Activated naive CD4-positive, alpha-beta T cell treated with anti-CD3 and anti-CD28 coated beads for 36 hours (primary cell): ENCODE measurements at regions not wholly inside any gene's neighbourhood (a gene's known extent, or its start where the extent isn't known, plus 50 kb on each side); places are given as distances from the start of the nearest gene placed in this dataset.

Source experiments
- CTCF ChIA-PET: fragments of 350-600 bp; sonication (Branson Sonifier 250); formaldehyde crosslinking; loops from one replicate; lab custom pipeline; 2021; ENCODE audit warnings: antibody characterized with exemption; lab: Charles Lee
- DNase-seq: peaks from one replicate; pipeline ENCODE4 v3.0.0-alpha.2; 2020
- H3K27ac Mint-ChIP-seq: one replicate; pipeline ENCODE4 v1.8.0; 2021; ENCODE audit warnings: mild to moderate bottlenecking, mixed read lengths
- H3K27me3 Mint-ChIP-seq: one replicate; pipeline ENCODE4 v1.8.0; 2021; ENCODE audit warnings: low read depth, mixed read lengths
- H3K36me3 Mint-ChIP-seq: one replicate; pipeline ENCODE4 v1.8.0; 2021; ENCODE audit warnings: low read depth, mixed read lengths
- H3K4me1 Mint-ChIP-seq: one replicate; pipeline ENCODE4 v1.8.0; 2021; ENCODE audit warnings: low read depth, mixed read lengths
- H3K4me3 Mint-ChIP-seq: one replicate; pipeline ENCODE4 v1.8.0; 2021; ENCODE audit warnings: mild to moderate bottlenecking, moderate library complexity, mixed read lengths
- H3K9me3 Mint-ChIP-seq: one replicate; pipeline ENCODE4 v1.8.0; 2021; ENCODE audit warnings: mixed read lengths
- intact Hi-C: fragments of 100-400 bp; cut with micrococcal nuclease; formaldehyde crosslinking; loops from one replicate; pipeline ENCODE4 v1.15.1; 2023

- DNase-seq = no peak
- no peak overlapping the region for H3K27ac Mint-ChIP-seq
- peaks cover 8% of the 10 kb centered on the region for H3K9me3 Mint-ChIP-seq
- H3K4me3 Mint-ChIP-seq = no peak overlapping the region
- intact Hi-C loops = no loop called here
- no peaks in the 10 kb centered on the region for H3K36me3 Mint-ChIP-seq
- no peaks in the 10 kb centered on the region for H3K4me1 Mint-ChIP-seq
- no peaks in the 10 kb centered on the region for H3K27me3 Mint-ChIP-seq
- CTCF ChIA-PET = no interaction called here
Measured at GRCh38 chr5:165296401-165297130, 1791.1 kb downstream of the MAT2B start.

DNA sequence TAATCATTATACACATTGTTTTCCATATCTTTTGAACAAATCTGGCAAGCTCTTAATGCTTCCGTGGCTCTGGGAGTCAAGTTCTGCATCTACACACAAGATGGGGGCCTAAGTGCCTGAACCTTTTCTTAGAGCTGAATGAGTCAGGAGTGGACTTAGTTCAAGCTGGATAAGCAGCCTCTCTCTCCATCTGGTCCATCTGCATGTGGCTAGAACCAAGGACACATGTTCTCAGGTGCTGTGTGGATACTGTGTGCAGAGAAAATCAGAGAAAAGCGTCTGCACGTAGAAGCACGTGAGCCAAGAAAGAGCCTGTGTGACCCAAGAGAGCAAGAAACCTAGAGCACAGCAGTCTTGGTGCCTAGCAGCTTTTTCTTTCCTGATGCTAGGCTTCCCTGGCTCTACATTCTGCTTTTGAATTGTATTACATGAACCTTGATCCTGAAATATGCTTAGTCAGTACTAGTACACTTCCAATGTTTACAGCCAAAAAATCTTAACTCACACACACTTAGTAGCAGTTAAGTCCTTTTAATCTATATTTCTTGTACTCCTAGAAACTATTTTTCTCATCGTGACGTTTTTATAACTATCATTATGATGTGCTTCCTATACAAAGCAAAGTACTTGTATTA lies 1798.9 kb downstream of the MAT2B start:
- H3K9me3 Mint-ChIP-seq = peaks cover 9% of the 10 kb centered on the region
- no peak for DNase-seq
- no peaks in the 10 kb centered on the region for H3K4me1 Mint-ChIP-seq
- H3K4me3 Mint-ChIP-seq = no peak overlapping the region
- CTCF ChIA-PET = interaction anchor here (0.6 kb wide), 1 partner anchor 203 kb away, joined by 3 read pairs; no protein-coding TSS in a partner anchor
- H3K27me3 Mint-ChIP-seq = no peaks in the 10 kb centered on the region
- no peaks in the 10 kb centered on the region for H3K36me3 Mint-ChIP-seq
- H3K27ac Mint-ChIP-seq = no peak overlapping the region
- intact Hi-C loops = no loop called here

GRCh38 chr5:165305596-165305995 lies 1800.2 kb downstream of the MAT2B start:
- CTCF ChIA-PET = no interaction called here
- no peak overlapping the region for H3K4me3 Mint-ChIP-seq
- no peaks in the 10 kb centered on the region for H3K4me1 Mint-ChIP-seq
- intact Hi-C loops = no loop called here
- H3K36me3 Mint-ChIP-seq = no peaks in the 10 kb centered on the region
- peaks cover 9% of the 10 kb centered on the region for H3K9me3 Mint-ChIP-seq
- no peak for DNase-seq
- H3K27ac Mint-ChIP-seq = no peak overlapping the region
- H3K27me3 Mint-ChIP-seq = no peaks in the 10 kb centered on the region

DNA sequence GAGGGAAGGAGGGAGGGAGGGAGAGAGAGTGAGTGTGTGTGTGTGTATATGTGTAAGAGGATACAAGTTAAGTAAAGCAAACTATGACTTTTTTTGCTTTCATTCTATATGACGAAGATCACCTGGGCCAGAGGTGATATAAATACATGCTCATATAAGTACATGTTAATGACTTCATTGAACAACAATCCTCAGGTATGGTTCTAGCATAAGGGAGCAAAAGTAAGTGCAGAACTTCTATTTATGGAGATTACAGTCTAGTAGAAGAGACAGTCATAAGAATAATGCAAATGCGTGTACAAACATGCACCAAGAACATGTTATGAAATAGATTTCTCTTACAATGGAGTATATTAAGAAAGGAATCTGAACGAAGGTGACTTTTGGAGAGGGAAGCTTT lies 1804.0 kb downstream of the MAT2B start:
- intact Hi-C loops = no loop called here
- no peak overlapping the region for H3K27ac Mint-ChIP-seq
- peaks cover 4% of the 10 kb centered on the region for H3K9me3 Mint-ChIP-seq
- H3K4me1 Mint-ChIP-seq = no peaks in the 10 kb centered on the region
- H3K27me3 Mint-ChIP-seq = no peaks in the 10 kb centered on the region
- H3K36me3 Mint-ChIP-seq = no peaks in the 10 kb centered on the region
- H3K4me3 Mint-ChIP-seq = no peak overlapping the region
- CTCF ChIA-PET = no interaction called here
- DNase-seq = no peak

- intact Hi-C loops = no loop called here
- Mint-ChIP-seq H3K4me1 (no peaks in the 10 kb centered on the region), H3K4me3 (no peak overlapping the region), H3K9me3 (peaks cover 4% of the 10 kb centered on the region), H3K36me3 (no peaks in the 10 kb centered on the region), H3K27ac (no peak overlapping the region), H3K27me3 (no peaks in the 10 kb centered on the region)
- CTCF ChIA-PET = no interaction called here
- no peak for DNase-seq
Measured at GRCh38 chr5:165310031-165310430, 1804.6 kb downstream of the MAT2B start.

DNA sequence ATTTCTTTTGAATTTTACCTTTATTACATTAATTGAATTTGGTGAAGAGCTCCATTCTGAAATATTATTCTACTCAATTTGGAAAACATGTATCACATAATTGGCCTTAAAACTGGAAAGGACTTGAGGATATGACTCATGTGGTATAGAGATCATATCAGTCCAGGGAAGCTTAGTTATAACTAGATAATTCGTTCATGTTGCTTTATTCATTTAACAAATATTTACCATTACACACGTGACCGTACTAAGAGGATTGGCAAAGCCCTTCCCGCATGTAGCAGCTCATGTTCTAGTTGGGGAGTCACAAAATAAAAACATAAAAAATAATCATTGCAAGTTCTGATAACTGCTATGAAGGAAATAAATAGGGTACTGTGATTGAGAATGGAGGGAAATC lies 1816.5 kb downstream of the MAT2B start:
- no peak for DNase-seq
- intact Hi-C loops = no loop called here
- H3K27me3 Mint-ChIP-seq = no peaks in the 10 kb centered on the region
- H3K36me3 Mint-ChIP-seq = no peaks in the 10 kb centered on the region
- CTCF ChIA-PET = interaction anchor here (0.7 kb wide), 1 partner anchor 1830 kb away, joined by 3 read pairs; no protein-coding TSS in a partner anchor
- H3K27ac Mint-ChIP-seq = no peak overlapping the region
- H3K4me1 Mint-ChIP-seq = no peaks in the 10 kb centered on the region
- H3K9me3 Mint-ChIP-seq = peaks cover 11% of the 10 kb centered on the region
- H3K4me3 Mint-ChIP-seq = no peak overlapping the region

GRCh38 chr5:165325221-165325620 lies 1819.8 kb downstream of the MAT2B start:
- no peak for DNase-seq
- no peaks in the 10 kb centered on the region for H3K4me1 Mint-ChIP-seq
- CTCF ChIA-PET = no interaction called here
- H3K27ac Mint-ChIP-seq = no peak overlapping the region
- H3K36me3 Mint-ChIP-seq = no peaks in the 10 kb centered on the region
- H3K27me3 Mint-ChIP-seq = no peaks in the 10 kb centered on the region
- peaks cover 2% of the 10 kb centered on the region for H3K9me3 Mint-ChIP-seq
- intact Hi-C loops = no loop called here
- H3K4me3 Mint-ChIP-seq = no peak overlapping the region

DNA sequence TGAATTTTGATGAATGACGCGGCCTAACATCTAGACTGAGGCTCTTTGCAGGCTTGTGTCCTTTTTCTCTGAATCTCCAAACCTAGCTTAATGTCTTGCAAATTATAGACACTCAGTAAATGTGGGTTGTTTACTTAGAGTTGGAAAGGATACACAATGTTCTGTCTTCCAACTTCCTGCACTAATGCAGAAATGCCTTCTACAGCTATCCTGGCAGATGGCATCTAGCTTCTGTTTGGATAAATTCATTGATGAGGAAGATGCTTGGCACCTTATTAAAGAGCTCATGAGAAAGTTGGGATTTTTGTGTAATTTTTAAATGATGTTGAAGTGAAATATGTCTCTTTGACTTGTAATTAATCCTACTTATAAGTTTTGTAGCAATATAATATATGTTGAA lies 1822.2 kb downstream of the MAT2B start:
- CTCF ChIA-PET = no interaction called here
- DNase-seq = no peak
- no peaks in the 10 kb centered on the region for H3K27me3 Mint-ChIP-seq
- H3K4me1 Mint-ChIP-seq = no peaks in the 10 kb centered on the region
- H3K27ac Mint-ChIP-seq = no peak overlapping the region
- H3K36me3 Mint-ChIP-seq = no peaks in the 10 kb centered on the region
- peaks cover 2% of the 10 kb centered on the region for H3K9me3 Mint-ChIP-seq
- no peak overlapping the region for H3K4me3 Mint-ChIP-seq
- intact Hi-C loops = no loop called here

DNA sequence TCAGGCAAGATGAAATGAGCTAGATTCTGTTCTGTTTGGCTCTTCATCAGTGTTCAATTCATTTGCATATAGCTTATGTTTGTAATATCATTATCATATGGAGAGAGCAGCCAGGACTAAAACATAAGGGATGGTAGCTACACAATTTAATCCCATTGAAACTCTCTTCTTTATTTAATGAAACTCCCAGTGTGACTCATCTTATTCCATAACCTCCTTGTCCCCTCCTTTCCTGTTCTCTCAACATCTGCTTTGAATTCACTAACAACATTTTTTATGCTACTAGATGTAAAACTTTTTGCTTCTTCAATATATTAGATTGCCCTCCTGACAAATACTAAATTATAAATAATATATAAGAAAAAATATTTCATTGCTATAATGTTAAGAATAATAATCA lies 1823.4 kb downstream of the MAT2B start:
- intact Hi-C loops = no loop called here
- Mint-ChIP-seq H3K27me3 (no peaks in the 10 kb centered on the region), H3K9me3 (peaks cover 6% of the 10 kb centered on the region), H3K36me3 (no peaks in the 10 kb centered on the region), H3K27ac (no peak overlapping the region), H3K4me3 (no peak overlapping the region), H3K4me1 (no peaks in the 10 kb centered on the region)
- CTCF ChIA-PET = no interaction called here
- DNase-seq = no peak

GRCh38 chr5:165333623-165334022 lies 1828.2 kb downstream of the MAT2B start:
- no peak overlapping the region for H3K4me3 Mint-ChIP-seq
- H3K27ac Mint-ChIP-seq = no peak overlapping the region
- H3K9me3 Mint-ChIP-seq = peaks cover 6% of the 10 kb centered on the region
- H3K36me3 Mint-ChIP-seq = no peaks in the 10 kb centered on the region
- no peak for DNase-seq
- intact Hi-C loops = no loop called here
- H3K4me1 Mint-ChIP-seq = no peaks in the 10 kb centered on the region
- CTCF ChIA-PET = no interaction called here
- no peaks in the 10 kb centered on the region for H3K27me3 Mint-ChIP-seq

DNA sequence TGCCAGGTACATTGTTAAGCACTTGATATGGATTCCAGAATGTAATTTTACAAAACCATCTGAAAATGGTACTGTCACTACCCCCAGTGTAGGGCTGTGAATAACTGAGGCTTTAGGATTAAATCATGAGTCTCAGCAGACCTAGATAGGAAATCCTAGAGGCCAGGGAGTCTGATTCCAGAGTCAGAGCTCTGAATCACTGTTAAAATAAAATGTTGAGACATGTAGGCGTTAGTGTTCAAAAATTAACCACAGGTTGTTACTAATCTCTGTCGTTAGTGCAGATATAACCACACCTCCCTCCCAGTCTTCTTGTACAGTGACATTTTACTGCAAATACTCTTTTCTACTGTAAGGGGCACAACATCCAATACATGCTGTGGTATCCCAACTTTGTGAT lies 1828.8 kb downstream of the MAT2B start:
- Mint-ChIP-seq H3K4me3 (no peak overlapping the region), H3K36me3 (no peaks in the 10 kb centered on the region), H3K9me3 (peaks cover 4% of the 10 kb centered on the region), H3K27me3 (no peaks in the 10 kb centered on the region), H3K4me1 (no peaks in the 10 kb centered on the region), H3K27ac (no peak overlapping the region)
- intact Hi-C loops = no loop called here
- no peak for DNase-seq
- CTCF ChIA-PET = no interaction called here

GRCh38 chr5:165349735-165350134 lies 1844.3 kb downstream of the MAT2B start:
- H3K9me3 Mint-ChIP-seq = peaks cover 6% of the 10 kb centered on the region
- H3K27me3 Mint-ChIP-seq = no peaks in the 10 kb centered on the region
- H3K4me1 Mint-ChIP-seq = no peaks in the 10 kb centered on the region
- DNase-seq = no peak
- H3K36me3 Mint-ChIP-seq = no peaks in the 10 kb centered on the region
- H3K4me3 Mint-ChIP-seq = no peak overlapping the region
- intact Hi-C loops = no loop called here
- CTCF ChIA-PET = no interaction called here
- H3K27ac Mint-ChIP-seq = no peak overlapping the region

DNA sequence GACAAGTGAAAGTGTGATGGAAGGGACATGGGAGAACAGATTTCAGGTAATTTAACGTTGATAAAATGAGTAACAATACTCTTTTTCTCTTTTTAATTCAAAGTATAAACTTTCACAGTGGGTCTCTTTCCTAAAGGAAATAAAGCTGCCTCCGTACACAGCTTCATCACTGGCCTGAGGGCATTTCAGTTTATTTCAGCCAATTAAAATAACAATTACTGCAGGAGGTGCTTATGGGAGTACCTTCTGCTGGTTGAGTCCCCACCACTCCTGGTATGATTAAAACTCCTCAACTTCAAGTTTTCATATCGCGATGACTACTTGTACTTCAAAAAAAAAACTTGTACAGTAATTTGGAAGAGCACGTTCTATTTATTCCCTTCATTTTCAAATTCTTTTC lies 1845.9 kb downstream of the MAT2B start:
- intact Hi-C loops = no loop called here
- Mint-ChIP-seq H3K27ac (no peak overlapping the region), H3K27me3 (no peaks in the 10 kb centered on the region), H3K4me1 (no peaks in the 10 kb centered on the region), H3K36me3 (no peaks in the 10 kb centered on the region), H3K4me3 (no peak overlapping the region), H3K9me3 (peaks cover 8% of the 10 kb centered on the region)
- CTCF ChIA-PET = interaction anchor here (0.6 kb wide), 1 partner anchor 214 kb away, joined by 3 read pairs; no protein-coding TSS in a partner anchor
- DNase-seq = no peak
